RWPE2 (cell line): ENCODE measurements at regions not wholly inside any gene's neighbourhood (a gene's known extent, or its start where the extent isn't known, plus 50 kb on each side); places are given as distances from the start of the nearest gene placed in this dataset.

ENCODE experiments used
- ATAC-seq: fragments of 200-7000 bp; cut with Tn5 transposase; 3 replicates; pipeline ENCODE4 v1.9.1; 2021; ENCODE audit warnings: low read depth
- DNase-seq: peaks from one replicate; pipeline ENCODE4 v3.0.0-alpha.2; 2020; ENCODE audit warnings: low spot score
- H3K27ac ChIP-seq: fragments of 450-650 bp; 2 replicates; pipeline ENCODE4 v1.5.1; 2017; ENCODE audit warnings: mild to moderate bottlenecking; ENCODE audit not compliant: poor library complexity, severe bottlenecking
- H3K27me3 ChIP-seq: fragments of 250-450 bp; sonication (Bioruptor Pico); 2 replicates; pipeline ENCODE4 v1.5.1; 2021; ENCODE audit warnings: mild to moderate bottlenecking, moderate library complexity; ENCODE audit not compliant: insufficient read depth, poor library complexity, severe bottlenecking
- H3K36me3 ChIP-seq: fragments of 250-450 bp; sonication (Bioruptor Pico); 2 replicates; pipeline ENCODE4 v1.5.1; 2020; ENCODE audit warnings: low read depth, mild to moderate bottlenecking, moderate library complexity
- H3K4me1 ChIP-seq: fragments of 250-450 bp; sonication (Bioruptor Pico); 2 replicates; pipeline ENCODE4 v1.5.1; 2021; ENCODE audit warnings: mild to moderate bottlenecking, moderate library complexity; ENCODE audit not compliant: insufficient read depth, poor library complexity, severe bottlenecking
- H3K4me3 ChIP-seq: fragments of 250-450 bp; sonication (Bioruptor Pico); 2 replicates; pipeline ENCODE4 v1.5.1; 2021; ENCODE audit warnings: mild to moderate bottlenecking, moderate library complexity; ENCODE audit not compliant: severe bottlenecking
- H3K9me3 ChIP-seq: fragments of 250-450 bp; sonication (Bioruptor Pico); 2 replicates; pipeline ENCODE4 v1.5.1; 2021; ENCODE audit warnings: mild to moderate bottlenecking, moderate library complexity; ENCODE audit not compliant: severe bottlenecking
- TF ChIP-seq, protein P1 (sequence below): fragments of 450-650 bp; IDR thresholded peaks from one replicate; pipeline ENCODE4 v1.5.1; 2017; ENCODE audit warnings: mild to moderate bottlenecking, moderate library complexity; ENCODE audit not compliant: poor library complexity, severe bottlenecking

DNA sequence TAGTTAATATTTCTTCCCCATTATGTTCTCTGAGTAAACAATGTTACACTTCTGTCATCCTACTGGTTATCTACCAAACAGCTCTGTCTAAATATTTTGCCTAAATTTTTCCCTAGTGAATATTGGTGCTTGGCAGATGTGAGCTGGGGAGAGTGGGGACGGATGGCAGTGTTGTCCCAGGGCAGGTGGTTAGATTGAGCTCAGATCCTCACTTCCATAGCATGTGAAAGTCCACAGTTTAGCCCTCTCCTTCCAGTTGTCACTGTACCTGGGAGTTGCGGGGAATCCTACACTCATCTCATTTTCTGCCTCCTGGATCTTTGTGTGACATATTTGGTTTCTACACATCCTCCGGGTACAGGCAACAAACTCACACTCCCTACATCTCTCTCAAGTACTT, 484.9 kb downstream of the EPM2A start:
- Histone ChIP-seq H3K4me1 (peaks cover 12% of the 10 kb centered on the region), H3K4me3 (no peak overlapping the region), H3K36me3 (no peaks in the 10 kb centered on the region), H3K27ac (no peak overlapping the region), H3K9me3 (no peaks in the 10 kb centered on the region), H3K27me3 (no peaks in the 10 kb centered on the region)
- ATAC-seq (no peak), DNase-seq (no peak)
- TF ChIP-seq, protein P1, sequence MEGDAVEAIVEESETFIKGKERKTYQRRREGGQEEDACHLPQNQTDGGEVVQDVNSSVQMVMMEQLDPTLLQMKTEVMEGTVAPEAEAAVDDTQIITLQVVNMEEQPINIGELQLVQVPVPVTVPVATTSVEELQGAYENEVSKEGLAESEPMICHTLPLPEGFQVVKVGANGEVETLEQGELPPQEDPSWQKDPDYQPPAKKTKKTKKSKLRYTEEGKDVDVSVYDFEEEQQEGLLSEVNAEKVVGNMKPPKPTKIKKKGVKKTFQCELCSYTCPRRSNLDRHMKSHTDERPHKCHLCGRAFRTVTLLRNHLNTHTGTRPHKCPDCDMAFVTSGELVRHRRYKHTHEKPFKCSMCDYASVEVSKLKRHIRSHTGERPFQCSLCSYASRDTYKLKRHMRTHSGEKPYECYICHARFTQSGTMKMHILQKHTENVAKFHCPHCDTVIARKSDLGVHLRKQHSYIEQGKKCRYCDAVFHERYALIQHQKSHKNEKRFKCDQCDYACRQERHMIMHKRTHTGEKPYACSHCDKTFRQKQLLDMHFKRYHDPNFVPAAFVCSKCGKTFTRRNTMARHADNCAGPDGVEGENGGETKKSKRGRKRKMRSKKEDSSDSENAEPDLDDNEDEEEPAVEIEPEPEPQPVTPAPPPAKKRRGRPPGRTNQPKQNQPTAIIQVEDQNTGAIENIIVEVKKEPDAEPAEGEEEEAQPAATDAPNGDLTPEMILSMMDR = no peak

DNA sequence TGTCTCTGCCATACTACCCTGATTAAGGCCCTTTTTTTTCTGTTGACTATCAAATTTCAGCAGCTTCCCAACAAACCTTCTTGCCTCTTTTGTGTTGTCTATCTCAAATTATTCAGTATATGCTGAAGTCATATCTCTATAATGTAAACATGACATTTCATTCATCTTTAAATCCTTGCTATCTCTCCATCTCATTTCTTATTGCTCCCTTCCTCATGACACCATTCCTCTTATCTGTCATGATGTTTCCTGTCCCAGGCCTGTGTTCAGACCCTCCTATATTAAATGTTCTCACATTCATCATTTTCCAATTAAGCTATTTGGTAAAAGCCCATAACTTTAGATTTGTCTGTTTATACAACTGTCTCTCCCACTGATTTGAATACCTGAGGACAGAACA, 482.6 kb downstream of the EPM2A start:
- TF ChIP-seq, protein P1 = no peak
- ATAC-seq (no peak), DNase-seq (no peak)
- Histone ChIP-seq H3K4me3 (no peak overlapping the region), H3K9me3 (no peaks in the 10 kb centered on the region), H3K27ac (no peak overlapping the region), H3K27me3 (no peaks in the 10 kb centered on the region), H3K4me1 (peaks cover 5% of the 10 kb centered on the region), H3K36me3 (no peaks in the 10 kb centered on the region)

DNA sequence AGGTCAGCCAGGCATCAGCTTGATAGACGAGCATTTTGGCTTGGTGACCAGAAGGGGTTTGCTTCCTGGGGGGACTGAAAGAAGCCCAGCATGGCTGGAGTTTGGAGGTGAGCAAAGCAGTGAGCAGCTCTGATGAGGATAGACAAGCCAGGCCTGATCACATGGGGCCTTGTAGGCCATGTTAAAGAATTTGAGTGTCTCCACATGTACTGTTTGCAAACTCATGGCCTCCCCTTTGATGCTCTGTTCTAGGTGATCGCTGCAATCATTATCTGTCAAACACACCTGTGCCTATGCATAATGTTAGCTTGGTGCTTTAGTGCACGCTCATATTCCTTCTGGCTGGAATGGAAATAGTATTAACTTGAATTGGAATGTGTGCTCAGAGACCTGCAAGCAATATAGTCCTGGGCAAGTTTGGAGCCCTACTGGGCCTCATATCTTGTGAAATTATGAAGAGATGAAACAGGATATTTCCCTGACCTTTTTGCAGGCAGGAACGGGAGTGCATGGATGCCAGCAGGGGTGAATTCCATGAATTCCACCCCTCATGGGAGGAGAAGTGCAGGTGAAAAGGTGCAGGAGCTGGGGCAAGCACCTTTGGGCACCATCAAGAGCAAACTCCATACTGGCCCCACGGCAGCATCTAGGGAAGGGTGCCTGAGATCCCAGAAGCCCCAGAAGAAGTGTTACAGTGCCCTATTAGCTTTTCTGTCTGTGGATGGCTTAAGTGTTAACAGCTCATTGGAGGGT, 480.5 kb downstream of the EPM2A start:
- H3K36me3 ChIP-seq = no peaks in the 10 kb centered on the region
- DNase-seq = no peak
- ATAC-seq = no peak
- H3K27ac ChIP-seq = no peak overlapping the region
- no peaks in the 10 kb centered on the region for H3K27me3 ChIP-seq
- no peaks in the 10 kb centered on the region for H3K9me3 ChIP-seq
- TF ChIP-seq, protein P1 = no peak
- H3K4me3 ChIP-seq = no peak overlapping the region
- no peaks in the 10 kb centered on the region for H3K4me1 ChIP-seq

DNA sequence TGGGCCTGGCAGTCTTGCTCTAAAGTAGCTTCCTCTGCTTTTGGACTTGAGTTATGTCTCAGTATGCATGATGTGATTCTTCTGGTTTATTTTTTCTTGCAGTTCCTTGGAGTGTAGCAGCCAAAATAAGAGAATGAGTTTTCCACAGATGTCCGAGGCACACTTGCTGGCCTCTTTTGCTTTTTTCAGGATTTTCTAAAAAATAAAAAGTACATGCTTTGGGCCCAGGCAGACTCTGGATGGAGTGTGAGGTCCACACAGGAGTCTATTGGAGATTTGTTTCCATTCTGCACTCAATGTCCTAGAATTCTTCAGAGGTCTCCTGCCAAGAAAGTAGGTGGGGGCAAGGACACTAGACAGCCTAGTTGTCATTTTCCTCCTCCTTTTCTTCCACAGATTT, 477.6 kb downstream of the EPM2A start:
- no peaks in the 10 kb centered on the region for H3K4me1 ChIP-seq
- H3K4me3 ChIP-seq = no peak overlapping the region
- no peaks in the 10 kb centered on the region for H3K27me3 ChIP-seq
- no peak for ATAC-seq
- H3K36me3 ChIP-seq = 0 out of 2 replicates have a peak, but pooled peaks cover 3% of the 10 kb centered on the region
- TF ChIP-seq, protein P1 = no peak
- H3K27ac ChIP-seq = no peak overlapping the region
- no peak for DNase-seq
- H3K9me3 ChIP-seq = peaks cover 2% of the 10 kb centered on the region

DNA sequence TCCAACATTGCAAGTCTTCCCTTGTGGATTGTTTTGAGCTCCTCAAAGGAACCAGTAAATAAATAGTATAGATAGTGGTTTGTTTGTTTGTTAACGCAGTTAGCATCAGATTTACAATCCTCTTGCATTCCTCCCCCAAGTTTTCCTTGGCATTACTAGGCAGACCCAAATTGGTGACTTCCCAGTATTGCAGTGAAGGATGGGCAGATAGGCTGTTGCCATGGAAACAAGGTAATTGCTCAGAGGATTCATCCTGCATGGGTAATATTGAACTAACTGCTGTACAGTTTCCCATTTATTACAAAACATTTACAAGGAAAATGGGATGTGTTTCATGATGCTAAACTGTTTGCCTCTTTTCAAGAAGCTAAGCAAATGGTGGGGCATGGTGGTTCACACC, 477.2 kb downstream of the EPM2A start:
- no peak for ATAC-seq
- H3K4me1 ChIP-seq = no peaks in the 10 kb centered on the region
- H3K9me3 ChIP-seq = peaks cover 2% of the 10 kb centered on the region
- H3K27me3 ChIP-seq = no peaks in the 10 kb centered on the region
- TF ChIP-seq, protein P1 = no peak
- H3K36me3 ChIP-seq = 0 out of 2 replicates have a peak, but pooled peaks cover 3% of the 10 kb centered on the region
- no peak overlapping the region for H3K27ac ChIP-seq
- no peak overlapping the region for H3K4me3 ChIP-seq
- no peak for DNase-seq
